Adrenal gland (tissue), 5 donors: ENCODE measurements at regions not wholly inside any gene's neighbourhood (a gene's known extent, or its start where the extent isn't known, plus 50 kb on each side); places are given as distances from the start of the nearest gene placed in this dataset.

Source experiments
- POLR2A ChIP-seq, 2 donors: fragments of 450-650 bp; IDR thresholded peaks; one replicate each; pipeline ENCODE4 v1.6.1; 2017; ENCODE audit warnings: antibody characterized with exemption in 2 of 2, mild to moderate bottlenecking in 2 of 2, moderate library complexity in 1 of 2
- TF ChIP-seq, protein P1 (sequence below), 6 experiments: fragments of 450-650 bp in 4 of 6; fragments of 200-600 bp in 2 of 6; sonication (generic) in 1 of 6; IDR thresholded peaks; 1 replicate in 5 of 6; 2 replicates in 1 of 6; pipeline versions ENCODE4 v1.5.1 to v1.8.0; 2016 to 2021; ENCODE audit warnings: antibody characterized with exemption in 6 of 6, mild to moderate bottlenecking in 2 of 6, moderate library complexity in 1 of 6
- donor health status: DM: no; HTN: no; CAD: no.

DNA sequence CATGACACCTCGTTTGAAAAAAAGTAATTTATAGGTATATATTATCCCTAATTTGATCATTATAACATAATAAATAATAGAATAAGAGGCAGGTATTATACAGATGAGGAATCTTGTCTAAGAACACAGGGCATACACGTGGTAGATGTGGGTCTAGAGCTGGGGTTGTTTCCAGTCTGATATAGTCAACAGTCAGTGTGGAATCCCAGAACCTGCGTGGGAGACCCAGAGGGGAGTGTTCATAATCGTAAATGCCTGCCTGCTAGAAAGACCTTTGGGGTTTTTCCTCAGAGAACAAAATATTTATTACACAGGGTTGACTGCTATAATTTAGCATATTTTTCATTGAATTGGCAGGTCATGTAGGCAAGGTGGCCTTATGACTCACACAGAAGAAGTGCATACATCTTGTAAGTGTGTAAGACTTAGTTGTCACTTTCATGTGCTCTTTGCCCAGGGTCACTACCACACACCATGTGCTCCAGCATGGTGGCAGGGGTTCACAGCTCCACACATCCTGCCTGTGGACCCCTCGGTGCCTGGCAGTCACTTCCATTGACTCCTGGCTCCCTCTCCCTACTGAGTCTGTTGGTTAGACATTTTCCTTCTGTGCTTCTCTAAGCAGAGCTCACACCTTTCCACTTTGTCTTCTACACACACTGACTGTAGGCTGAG lies 94.9 kb upstream of the IKZF1 start:
- TF ChIP-seq, protein P1, sequence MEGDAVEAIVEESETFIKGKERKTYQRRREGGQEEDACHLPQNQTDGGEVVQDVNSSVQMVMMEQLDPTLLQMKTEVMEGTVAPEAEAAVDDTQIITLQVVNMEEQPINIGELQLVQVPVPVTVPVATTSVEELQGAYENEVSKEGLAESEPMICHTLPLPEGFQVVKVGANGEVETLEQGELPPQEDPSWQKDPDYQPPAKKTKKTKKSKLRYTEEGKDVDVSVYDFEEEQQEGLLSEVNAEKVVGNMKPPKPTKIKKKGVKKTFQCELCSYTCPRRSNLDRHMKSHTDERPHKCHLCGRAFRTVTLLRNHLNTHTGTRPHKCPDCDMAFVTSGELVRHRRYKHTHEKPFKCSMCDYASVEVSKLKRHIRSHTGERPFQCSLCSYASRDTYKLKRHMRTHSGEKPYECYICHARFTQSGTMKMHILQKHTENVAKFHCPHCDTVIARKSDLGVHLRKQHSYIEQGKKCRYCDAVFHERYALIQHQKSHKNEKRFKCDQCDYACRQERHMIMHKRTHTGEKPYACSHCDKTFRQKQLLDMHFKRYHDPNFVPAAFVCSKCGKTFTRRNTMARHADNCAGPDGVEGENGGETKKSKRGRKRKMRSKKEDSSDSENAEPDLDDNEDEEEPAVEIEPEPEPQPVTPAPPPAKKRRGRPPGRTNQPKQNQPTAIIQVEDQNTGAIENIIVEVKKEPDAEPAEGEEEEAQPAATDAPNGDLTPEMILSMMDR (IDR thresholded peaks at IDR 0.05) = no peak
- no peak for TF ChIP-seq POLR2A (IDR thresholded peaks at IDR 0.05)
